ENCODE measurements at regions not wholly inside any gene's neighbourhood (a gene's known extent, or its start where the extent isn't known, plus 50 kb on each side); places are given as distances from the start of the nearest gene placed in this dataset.

- TF ChIP-seq REST (IDR thresholded peaks at IDR 0.05; ENCODE audit: insufficient read depth in 1 of 2, low read depth in 2 of 2, low read length in 2 of 2) (no peak), POLR2AphosphoS5 (IDR thresholded peaks at IDR 0.05; ENCODE audit: low read depth, low read length) (no peak), SIN3A (IDR thresholded peaks at IDR 0.05; ENCODE audit: borderline replicate concordance, insufficient read depth, low read length) (no peak), TAF1 (IDR thresholded peaks at IDR 0.05; ENCODE audit: borderline replicate concordance, insufficient read depth, low read length) (no peak), FOXP2 (optimal IDR thresholded peaks at IDR 0.05; ENCODE audit: borderline replicate concordance, extremely low read depth, extremely low read length, insufficient read depth) (no peak)
These were observed 613.5 kb downstream of the SOX6 start for GRCh38 chr11:15742626-15743519.
